NB4 (cell line): ENCODE measurements at regions not wholly inside any gene's neighbourhood (a gene's known extent, or its start where the extent isn't known, plus 50 kb on each side); places are given as distances from the start of the nearest gene placed in this dataset.

Experiments
- CTCF ChIP-seq: IDR thresholded peaks from one replicate; pipeline ENCODE4 v1.5.1; 2012; ENCODE audit warnings: low read depth, low read length
- MAX ChIP-seq: IDR thresholded peaks from 2 replicates; pipeline ENCODE4 v1.6.1; 2011; ENCODE audit warnings: low read depth, low read length
- MYC ChIP-seq: IDR thresholded peaks from 2 replicates; pipeline ENCODE4 v1.6.1; 2011; ENCODE audit warnings: low read depth, low read length

GRCh38 chr2:13821255-13821880, 811.1 kb upstream of the LRATD1 start:
- no peak for TF ChIP-seq CTCF
- no peak for TF ChIP-seq MAX
- TF ChIP-seq MYC = no peak
